HEK293T (cell line): ENCODE measurements at regions not wholly inside any gene's neighbourhood (a gene's known extent, or its start where the extent isn't known, plus 50 kb on each side); places are given as distances from the start of the nearest gene placed in this dataset.

Experiments
- BHLHE40 ChIP-seq: fragments of 450-650 bp; IDR thresholded peaks from 2 replicates; pipeline ENCODE4 v1.6.1; 2016; ENCODE audit warnings: mild to moderate bottlenecking, moderate library complexity, borderline replicate concordance
- FOXM1 ChIP-seq: fragments of 450-650 bp; IDR thresholded peaks from 2 replicates; pipeline ENCODE4 v1.6.1; 2017; ENCODE audit warnings: mild to moderate bottlenecking, borderline replicate concordance
- LEF1 ChIP-seq: fragments of 450-650 bp; IDR thresholded peaks from 2 replicates; pipeline ENCODE4 v1.6.1; 2017; ENCODE audit warnings: mild to moderate bottlenecking, borderline replicate concordance
- SP1 ChIP-seq: fragments of 450-650 bp; IDR thresholded peaks from 2 replicates; pipeline ENCODE4 v1.6.1; 2017
- SUZ12 ChIP-seq: fragments of 450-650 bp; IDR thresholded peaks from 2 replicates; pipeline ENCODE4 v1.6.1; 2016; ENCODE audit warnings: mild to moderate bottlenecking

- no peak for TF ChIP-seq LEF1
- TF ChIP-seq SP1: no peak
- TF ChIP-seq SUZ12: no peak
- no peak for TF ChIP-seq FOXM1
- TF ChIP-seq BHLHE40: no peak
Measured at GRCh38 chrX:17968367-17968766, 107.3 kb upstream of the RAI2 start.
